ENCODE measurements at regions not wholly inside any gene's neighbourhood (a gene's known extent, or its start where the extent isn't known, plus 50 kb on each side); places are given as distances from the start of the nearest gene placed in this dataset.
"Not testable (repeated sequence)": the region's sequence is repeated elsewhere in the genome, so short reads cannot be mapped to it uniquely, and the experiment has no call there.

DNA sequence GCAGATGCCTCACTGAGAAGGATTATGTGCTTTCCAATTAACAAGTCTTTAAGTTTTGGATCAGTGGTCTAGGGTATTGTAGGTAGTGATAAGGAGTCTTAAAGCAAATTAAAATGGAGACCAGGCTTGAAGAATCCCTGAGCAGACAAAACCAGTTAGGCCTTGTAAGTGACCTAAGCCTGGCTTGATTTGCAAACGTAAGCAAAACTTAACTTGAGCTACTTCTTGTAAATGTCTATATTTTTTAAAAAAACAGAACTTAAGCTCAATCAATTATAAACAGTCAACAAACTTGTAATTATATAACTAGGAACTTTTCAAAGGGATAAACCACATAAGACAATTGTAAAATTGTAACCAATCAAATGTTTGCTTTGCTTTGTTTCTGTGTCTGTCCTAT is 72.7 kb upstream of the NALF2 start:
- no peak for DNase-seq (ENCODE audit: low read depth in 1 of 2, low spot score in 1 of 2)

- DNase-seq (ENCODE audit: low read depth in 1 of 2, low spot score in 1 of 2), result no peak
Observed at GRCh38 chrX:69430785-69431184, 73.3 kb upstream of the NALF2 start.

- DNase-seq (ENCODE audit: low read depth in 1 of 2, low spot score in 1 of 2), result no peak
Observed at GRCh38 chrX:69429339-69430015, 74.6 kb upstream of the NALF2 start.

- DNase-seq (ENCODE audit: low read depth in 1 of 2, low spot score in 1 of 2), result no peak
Observed at GRCh38 chrX:69428216-69428615, 75.9 kb upstream of the NALF2 start.

DNA sequence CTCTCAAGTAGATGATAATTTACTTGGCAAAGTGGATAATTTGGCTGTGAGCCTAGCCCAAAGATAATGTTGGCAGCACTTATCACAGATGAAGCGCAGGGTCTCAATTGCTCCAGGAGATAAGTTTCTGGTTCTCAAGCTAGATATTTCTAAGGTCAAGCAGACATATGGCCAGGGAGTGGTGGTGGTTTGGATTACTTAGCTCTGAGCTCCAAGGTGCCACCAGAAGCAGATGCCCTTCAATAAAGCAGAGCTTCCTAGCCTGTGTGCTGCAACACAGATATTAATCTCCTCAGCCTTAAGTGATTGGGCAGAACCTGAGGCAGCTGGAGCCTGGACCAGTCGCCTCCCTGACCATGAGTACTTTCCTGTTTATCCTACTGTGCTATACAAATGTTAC is 79.2 kb upstream of the NALF2 start:
- no peak for DNase-seq (ENCODE audit: low read depth in 1 of 2, low spot score in 1 of 2)

- DNase-seq (ENCODE audit: low read depth in 1 of 2, low spot score in 1 of 2), result no peak
Observed at GRCh38 chrX:69424161-69424560, 80.0 kb upstream of the NALF2 start.

DNA sequence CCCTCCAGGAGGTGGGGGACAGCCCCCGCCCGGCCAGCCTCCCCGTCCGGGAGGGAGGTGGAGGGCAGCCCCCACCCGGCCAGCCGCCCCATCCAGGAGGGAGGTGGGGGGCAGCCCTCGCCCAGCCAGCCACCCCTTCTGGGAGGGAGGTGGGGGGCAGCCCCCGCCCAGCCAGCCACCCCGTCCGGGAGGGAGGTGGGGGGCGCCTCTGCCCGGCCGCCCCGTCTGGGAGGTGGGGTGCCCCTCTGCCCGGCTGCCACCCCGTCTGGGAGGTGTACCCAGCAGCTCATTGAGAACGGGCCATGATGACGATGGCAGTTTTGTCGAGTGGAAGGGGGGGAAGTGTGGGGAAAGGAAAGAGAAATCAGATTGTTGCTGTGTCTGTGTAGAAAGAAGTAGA is 81.9 kb upstream of the NALF2 start:
- DNase-seq (ENCODE audit: low read depth in 1 of 2, low spot score in 1 of 2), result not testable (repeated sequence)

- DNase-seq (ENCODE audit: low read depth in 1 of 2, low spot score in 1 of 2), result no peak
Observed at GRCh38 chrX:69415698-69416097, 88.4 kb upstream of the NALF2 start.

GRCh38 chrX:69412661-69413060 is 91.5 kb upstream of the NALF2 start:
- no peak for DNase-seq (ENCODE audit: low read depth in 1 of 2, low spot score in 1 of 2)

DNA sequence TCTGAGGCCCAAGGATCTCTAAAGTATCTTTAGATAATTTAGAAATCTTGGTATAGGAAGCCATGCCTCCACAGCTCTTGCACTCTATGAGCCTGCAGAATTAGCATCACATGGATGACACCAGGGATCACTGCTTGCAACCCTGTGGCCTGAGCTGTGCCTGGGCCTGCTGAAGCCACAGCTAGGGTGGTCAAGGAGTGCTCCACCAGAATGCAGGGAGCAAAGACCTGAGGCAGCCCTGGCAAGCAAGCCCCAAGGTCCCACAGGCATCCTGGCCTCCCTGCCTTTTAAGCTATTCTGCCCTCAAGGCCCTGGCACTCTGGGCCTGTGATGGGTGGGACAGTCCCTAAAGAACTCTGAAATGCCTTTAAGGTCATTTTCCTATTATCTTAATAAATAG is 105.2 kb upstream of the NALF2 start:
- no peak for DNase-seq (ENCODE audit: low read depth in 1 of 2, low spot score in 1 of 2)

GRCh38 chrX:69396916-69397315 is 107.2 kb upstream of the NALF2 start:
- no peak for DNase-seq (ENCODE audit: low read depth in 1 of 2, low spot score in 1 of 2)

- DNase-seq (ENCODE audit: low read depth in 1 of 2, low spot score in 1 of 2), result no peak
Observed at GRCh38 chrX:69395306-69395705, 108.8 kb upstream of the NALF2 start.

GRCh38 chrX:69389101-69389501 is 115.0 kb upstream of the NALF2 start:
- no peak for DNase-seq (ENCODE audit: low read depth in 1 of 2, low spot score in 1 of 2)

GRCh38 chrX:69388526-69388925 is 115.6 kb upstream of the NALF2 start:
- DNase-seq (ENCODE audit: low read depth in 1 of 2, low spot score in 1 of 2), result no peak

- peak in 1 of 2 donors; percentile 3 for DNase-seq (ENCODE audit: low read depth in 1 of 2, low spot score in 1 of 2)
Observed at GRCh38 chrX:69387567-69388487, 116.3 kb upstream of the NALF2 start.

DNA sequence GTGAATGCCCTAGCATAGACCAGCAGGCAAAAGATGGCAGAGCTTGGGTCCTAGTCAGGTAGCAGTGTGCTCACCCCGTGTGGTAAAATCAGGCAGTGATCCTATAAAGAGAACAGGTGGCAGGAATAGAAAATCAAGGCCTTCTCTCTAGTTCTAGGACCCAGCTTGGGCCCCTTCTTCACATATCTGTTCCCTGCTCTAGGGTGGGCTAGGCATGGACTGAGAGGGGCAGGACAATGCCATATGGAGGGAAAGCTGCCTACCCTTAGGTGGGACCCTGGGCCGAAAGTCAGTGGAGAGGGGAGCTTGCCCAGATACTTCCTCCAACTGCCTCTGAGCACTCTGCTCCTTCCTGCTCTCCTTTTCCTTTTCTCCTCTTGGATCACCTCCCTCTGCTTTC is 117.4 kb upstream of the NALF2 start:
- no peak for DNase-seq (ENCODE audit: low read depth in 1 of 2, low spot score in 1 of 2)

GRCh38 chrX:69379412-69379811 is 124.7 kb upstream of the NALF2 start:
- DNase-seq (ENCODE audit: low read depth in 1 of 2, low spot score in 1 of 2), result no peak

DNA sequence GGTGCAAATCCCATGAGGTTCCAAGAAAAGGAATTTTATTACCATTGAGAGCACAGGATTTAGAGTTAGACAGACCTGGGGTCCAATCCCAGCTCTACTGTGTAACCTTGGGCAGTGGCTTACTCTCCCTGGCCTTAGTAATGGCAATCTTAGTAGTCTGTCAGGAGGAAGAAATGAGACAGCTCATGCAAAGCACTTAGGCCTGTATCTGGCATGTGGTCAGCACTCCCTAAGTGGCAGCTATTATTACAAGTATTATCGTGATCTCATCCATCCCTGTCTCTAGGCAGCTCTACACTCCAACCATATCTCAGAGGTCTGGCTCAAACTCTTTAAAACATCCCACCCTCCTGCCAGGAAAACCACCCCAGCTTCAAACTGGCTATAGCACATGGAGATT is 129.6 kb upstream of the NALF2 start:
- no peak for DNase-seq (ENCODE audit: low read depth in 1 of 2, low spot score in 1 of 2)

DNA sequence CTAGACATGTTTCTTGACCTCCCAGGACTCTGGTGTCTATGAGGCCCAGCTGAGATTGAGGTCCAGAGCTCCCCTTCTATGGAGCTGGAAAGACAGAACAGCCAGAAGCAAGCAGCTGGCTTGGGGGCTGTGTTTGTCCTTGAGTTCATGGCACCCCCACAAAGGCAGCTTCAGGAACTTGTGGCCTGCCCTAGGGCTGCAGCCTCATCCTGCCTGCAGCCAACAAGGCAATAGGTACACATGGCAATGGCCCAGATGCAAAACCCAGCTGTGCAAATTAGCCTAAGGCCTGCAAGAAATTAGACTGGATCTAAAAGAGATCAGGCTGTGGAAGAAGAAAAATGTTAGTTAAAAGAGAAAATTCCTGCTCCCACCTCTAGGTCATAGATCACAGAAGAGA is 131.7 kb upstream of the NALF2 start:
- DNase-seq (ENCODE audit: low read depth in 1 of 2, low spot score in 1 of 2), result no peak

DNA sequence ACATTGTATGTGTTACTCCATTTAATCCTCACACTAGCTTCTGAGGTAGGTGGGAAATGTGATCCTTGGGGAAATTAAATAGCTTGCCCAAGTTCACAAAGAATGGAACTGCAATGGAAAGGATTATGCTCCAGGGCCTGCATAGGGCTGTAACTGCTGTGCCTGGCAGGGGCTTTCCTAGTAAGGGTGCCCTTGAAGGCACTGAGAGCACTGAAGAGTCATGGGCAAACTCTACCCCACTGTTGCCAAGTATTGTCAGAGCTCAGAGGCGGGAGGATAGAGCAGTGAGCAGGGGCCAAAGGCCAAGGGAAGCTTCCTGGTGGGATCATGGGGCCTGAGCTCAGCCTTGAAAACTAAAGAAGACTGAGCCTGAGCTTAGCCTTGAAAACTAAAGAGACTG is 133.0 kb upstream of the NALF2 start:
- DNase-seq (ENCODE audit: low read depth in 1 of 2, low spot score in 1 of 2), result no peak

DNA sequence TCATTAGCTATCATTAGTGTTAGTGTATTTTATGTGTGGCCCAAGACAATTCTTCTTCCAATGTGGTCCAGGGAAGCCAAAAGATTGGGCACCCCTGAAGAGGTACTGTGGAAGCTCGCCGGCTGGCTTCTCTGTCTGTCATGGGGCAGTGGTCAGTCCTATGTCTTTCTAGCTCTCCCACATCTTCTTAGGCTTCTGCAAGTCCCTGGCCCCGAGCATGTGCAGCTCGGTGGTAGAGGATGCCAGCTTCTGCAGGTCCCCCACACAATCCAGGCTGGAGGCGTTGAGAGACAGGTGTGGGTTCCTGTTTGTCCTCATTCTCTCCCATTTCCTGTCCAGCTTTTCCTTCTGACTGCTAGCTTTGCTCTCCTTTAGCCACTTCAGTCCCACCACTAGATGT is 134.1 kb upstream of the NALF2 start:
- DNase-seq (ENCODE audit: low read depth in 1 of 2, low spot score in 1 of 2), result no peak

GRCh38 chrX:69366183-69366582 is 137.9 kb upstream of the NALF2 start:
- DNase-seq (ENCODE audit: low read depth in 1 of 2, low spot score in 1 of 2), result no peak

- DNase-seq (ENCODE audit: low read depth in 1 of 2, low spot score in 1 of 2), result no peak
Observed at GRCh38 chrX:69365755-69366154, 138.4 kb upstream of the NALF2 start.
